Astrocyte (in vitro differentiated cells and primary cell): ENCODE measurements at regions not wholly inside any gene's neighbourhood (a gene's known extent, or its start where the extent isn't known, plus 50 kb on each side); places are given as distances from the start of the nearest gene placed in this dataset.

Experiments
- EZH2 ChIP-seq: IDR thresholded peaks from 2 replicates; pipeline ENCODE4 v1.6.1; 2012; ENCODE audit warnings: mild to moderate bottlenecking, low read length, inconsistent platforms; ENCODE audit not compliant: insufficient read depth
- TF ChIP-seq, protein P1 (sequence below): IDR thresholded peaks from 2 replicates; pipeline ENCODE4 v1.5.1; 2011; ENCODE audit warnings: low read depth, mild to moderate bottlenecking, inconsistent platforms, low read length, moderate library complexity; ENCODE audit not compliant: insufficient read depth

DNA sequence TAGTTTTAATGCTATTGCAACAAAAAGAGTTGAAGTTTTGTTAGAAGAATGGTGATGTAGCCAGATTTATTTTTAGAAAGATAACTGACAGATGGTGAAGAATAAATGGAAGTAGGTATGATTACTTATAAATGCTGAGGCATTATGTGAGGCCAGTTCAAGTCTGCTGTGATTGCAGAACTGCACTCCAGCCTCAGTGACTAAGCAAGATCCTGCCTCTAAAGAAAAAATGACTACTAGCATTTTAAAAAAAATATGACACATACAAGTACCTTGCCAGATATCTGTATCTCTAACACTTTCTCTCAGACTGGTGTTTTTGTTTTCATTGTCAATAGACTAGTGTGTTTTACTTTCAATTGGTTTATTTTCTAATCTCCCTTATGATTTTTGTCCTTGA lies 1242.4 kb upstream of the ADGRL4 start:
- TF ChIP-seq, protein P1, sequence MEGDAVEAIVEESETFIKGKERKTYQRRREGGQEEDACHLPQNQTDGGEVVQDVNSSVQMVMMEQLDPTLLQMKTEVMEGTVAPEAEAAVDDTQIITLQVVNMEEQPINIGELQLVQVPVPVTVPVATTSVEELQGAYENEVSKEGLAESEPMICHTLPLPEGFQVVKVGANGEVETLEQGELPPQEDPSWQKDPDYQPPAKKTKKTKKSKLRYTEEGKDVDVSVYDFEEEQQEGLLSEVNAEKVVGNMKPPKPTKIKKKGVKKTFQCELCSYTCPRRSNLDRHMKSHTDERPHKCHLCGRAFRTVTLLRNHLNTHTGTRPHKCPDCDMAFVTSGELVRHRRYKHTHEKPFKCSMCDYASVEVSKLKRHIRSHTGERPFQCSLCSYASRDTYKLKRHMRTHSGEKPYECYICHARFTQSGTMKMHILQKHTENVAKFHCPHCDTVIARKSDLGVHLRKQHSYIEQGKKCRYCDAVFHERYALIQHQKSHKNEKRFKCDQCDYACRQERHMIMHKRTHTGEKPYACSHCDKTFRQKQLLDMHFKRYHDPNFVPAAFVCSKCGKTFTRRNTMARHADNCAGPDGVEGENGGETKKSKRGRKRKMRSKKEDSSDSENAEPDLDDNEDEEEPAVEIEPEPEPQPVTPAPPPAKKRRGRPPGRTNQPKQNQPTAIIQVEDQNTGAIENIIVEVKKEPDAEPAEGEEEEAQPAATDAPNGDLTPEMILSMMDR, result no peak
- TF ChIP-seq EZH2, result no peak
